ENCODE measurements at regions not wholly inside any gene's neighbourhood (a gene's known extent, or its start where the extent isn't known, plus 50 kb on each side); places are given as distances from the start of the nearest gene placed in this dataset.

DNA sequence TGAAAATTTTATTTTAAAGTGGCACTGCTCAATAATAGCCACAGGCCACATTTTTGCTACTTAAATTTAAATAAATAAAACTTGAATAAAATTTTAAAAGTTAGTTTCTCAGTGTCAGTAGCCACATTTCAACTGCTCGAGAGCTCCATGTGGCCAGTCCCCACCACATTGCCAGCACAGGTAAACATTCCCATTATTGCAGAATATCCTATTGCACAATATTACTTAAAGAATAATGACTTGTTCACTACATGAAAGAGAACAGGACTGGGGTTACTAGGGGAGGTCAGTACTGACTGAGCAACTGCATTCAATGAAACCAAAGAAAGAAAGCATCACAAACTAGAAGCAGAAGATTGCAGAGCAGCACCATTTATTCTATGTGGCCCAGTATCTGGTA is 2201.6 kb upstream of the TENM3 start:
- Histone ChIP-seq H3K4me3 (no peak overlapping the region), H3K27ac (no peak overlapping the region), H3K9me3 (no peaks in the 10 kb centered on the region), H3K36me3 (no peaks in the 10 kb centered on the region), H3K4me1 (no peaks in the 10 kb centered on the region), H3K27me3 (no peaks in the 10 kb centered on the region)
- DNase-seq (no peak), ATAC-seq (no peak)
- intact Hi-C loops (cut with DNase I): no loop called here
- TF ChIP-seq, protein P1, sequence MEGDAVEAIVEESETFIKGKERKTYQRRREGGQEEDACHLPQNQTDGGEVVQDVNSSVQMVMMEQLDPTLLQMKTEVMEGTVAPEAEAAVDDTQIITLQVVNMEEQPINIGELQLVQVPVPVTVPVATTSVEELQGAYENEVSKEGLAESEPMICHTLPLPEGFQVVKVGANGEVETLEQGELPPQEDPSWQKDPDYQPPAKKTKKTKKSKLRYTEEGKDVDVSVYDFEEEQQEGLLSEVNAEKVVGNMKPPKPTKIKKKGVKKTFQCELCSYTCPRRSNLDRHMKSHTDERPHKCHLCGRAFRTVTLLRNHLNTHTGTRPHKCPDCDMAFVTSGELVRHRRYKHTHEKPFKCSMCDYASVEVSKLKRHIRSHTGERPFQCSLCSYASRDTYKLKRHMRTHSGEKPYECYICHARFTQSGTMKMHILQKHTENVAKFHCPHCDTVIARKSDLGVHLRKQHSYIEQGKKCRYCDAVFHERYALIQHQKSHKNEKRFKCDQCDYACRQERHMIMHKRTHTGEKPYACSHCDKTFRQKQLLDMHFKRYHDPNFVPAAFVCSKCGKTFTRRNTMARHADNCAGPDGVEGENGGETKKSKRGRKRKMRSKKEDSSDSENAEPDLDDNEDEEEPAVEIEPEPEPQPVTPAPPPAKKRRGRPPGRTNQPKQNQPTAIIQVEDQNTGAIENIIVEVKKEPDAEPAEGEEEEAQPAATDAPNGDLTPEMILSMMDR (IDR thresholded peaks at IDR 0.05): no peak

DNA sequence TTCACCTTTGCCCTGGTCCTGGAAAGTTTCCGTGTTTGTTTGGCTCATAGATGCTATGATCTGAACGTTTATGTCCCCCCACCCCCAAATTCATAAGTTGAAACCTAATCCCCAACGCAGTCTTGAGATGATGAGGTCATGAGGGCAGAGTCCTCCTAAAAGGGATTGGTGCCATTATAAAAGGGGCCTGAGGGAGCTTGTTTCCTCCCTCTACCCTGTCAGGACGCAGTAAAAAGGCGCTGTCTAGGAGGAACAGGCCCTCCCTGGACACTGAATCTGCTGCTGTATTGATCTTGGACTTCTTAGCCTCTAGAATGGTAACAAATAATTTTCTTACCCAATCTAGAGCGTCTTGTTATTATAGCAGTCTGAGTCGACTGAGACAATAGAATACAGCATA is 2190.6 kb upstream of the TENM3 start:
- DNase-seq: no peak
- H3K36me3 ChIP-seq: no peaks in the 10 kb centered on the region
- TF ChIP-seq, protein P1 (IDR thresholded peaks at IDR 0.05): no peak
- H3K4me3 ChIP-seq: no peak overlapping the region
- no peaks in the 10 kb centered on the region for H3K9me3 ChIP-seq
- no peak overlapping the region for H3K27ac ChIP-seq
- no peak for ATAC-seq
- no peaks in the 10 kb centered on the region for H3K4me1 ChIP-seq
- intact Hi-C loops (cut with DNase I): no loop called here
- peaks cover 5% of the 10 kb centered on the region for H3K27me3 ChIP-seq

DNA sequence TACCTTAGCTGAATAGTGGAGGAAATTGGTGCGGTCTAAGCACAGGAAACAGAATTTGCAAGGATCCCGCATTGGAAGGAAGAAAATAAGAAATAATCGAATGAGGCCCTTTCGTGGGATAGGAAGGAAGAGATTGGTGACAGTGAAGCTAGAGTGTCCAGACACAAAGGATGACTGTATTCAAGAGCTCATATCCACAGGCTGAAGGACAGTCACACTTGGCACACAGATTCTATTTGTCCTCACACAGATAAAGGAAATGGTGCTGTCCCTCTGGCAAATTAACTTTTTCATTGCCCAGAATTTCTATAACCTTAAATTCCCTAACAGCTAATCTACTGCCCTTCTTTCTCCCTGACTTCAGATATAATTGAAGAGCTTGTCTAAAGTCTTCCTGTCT is 2188.9 kb upstream of the TENM3 start:
- Histone ChIP-seq H3K27ac (no peak overlapping the region), H3K36me3 (no peaks in the 10 kb centered on the region), H3K4me3 (no peak overlapping the region), H3K27me3 (peaks cover 13% of the 10 kb centered on the region), H3K9me3 (no peaks in the 10 kb centered on the region), H3K4me1 (peaks cover 2% of the 10 kb centered on the region)
- DNase-seq: no peak
- no peak for ATAC-seq
- TF ChIP-seq, protein P1 (IDR thresholded peaks at IDR 0.05): no peak
- intact Hi-C loops (cut with DNase I): no loop called here

DNA sequence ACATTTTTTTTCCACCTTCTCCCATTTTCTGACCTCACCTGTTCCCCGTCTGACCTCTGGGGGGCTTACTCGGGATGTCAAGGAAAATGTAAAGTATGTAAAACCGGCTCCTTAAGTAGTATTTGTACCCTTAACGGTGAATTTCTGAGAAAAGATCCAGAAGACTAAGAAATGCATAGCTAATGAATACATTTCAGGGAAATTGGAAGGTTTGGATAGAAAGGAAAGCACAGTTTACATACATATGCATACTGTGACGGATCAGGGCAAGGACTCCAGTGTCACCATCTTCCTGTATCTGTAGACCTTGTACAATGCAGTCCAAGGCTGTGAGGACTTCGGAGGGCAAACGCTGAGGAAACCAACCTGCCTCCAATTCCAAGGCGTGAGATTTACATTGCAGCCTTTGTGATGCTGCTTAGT is 2185.9 kb upstream of the TENM3 start:
- TF ChIP-seq, protein P1 (IDR thresholded peaks at IDR 0.05): no peak
- Histone ChIP-seq H3K4me3 (peak overlapping the region; percentile 46), H3K9me3 (no peaks in the 10 kb centered on the region), H3K36me3 (no peaks in the 10 kb centered on the region), H3K27me3 (peaks cover 40% of the 10 kb centered on the region), H3K4me1 (peaks cover 8% of the 10 kb centered on the region), H3K27ac (no peak overlapping the region)
- DNase-seq: no peak
- intact Hi-C loops (cut with DNase I): no loop called here
- no peak for ATAC-seq

DNA sequence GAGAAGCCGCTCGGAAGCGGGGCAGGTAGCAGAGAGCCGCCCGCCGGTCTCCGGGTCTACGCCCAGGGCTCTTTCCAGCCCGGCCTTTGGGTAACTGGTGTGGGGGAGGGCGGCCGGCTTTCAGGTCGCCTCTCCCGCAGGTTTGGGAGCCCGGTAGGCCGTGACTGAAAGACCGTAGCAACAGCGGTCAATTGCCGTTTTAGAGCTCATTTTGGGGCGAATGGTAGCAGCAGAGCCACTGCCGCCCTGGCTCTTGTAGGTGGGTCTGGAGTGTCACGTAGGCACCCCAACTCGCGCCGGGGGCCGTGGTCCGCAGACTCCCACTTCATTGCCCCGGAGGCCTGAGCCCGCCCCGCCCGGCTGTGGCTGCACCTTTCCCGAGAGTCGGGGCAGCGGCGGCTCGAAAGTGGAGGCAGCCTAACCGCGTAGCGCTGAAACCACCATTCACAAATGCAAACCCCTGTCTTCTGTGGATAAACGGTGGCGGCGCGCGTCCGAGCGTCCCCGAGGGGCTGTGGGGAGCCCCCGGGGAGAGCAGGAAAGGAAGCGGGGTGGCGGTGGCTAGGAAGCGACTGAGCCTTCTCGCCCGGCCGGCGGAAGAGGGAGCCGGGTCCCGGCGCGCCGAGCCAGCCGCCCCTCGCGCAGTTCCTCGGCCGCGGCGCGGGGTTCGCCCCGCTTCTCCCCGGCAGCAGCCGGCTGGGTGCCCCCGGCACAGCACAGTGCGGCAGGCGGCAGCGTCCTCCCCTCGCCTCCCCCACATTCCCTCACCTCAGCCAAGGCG is 2185.1 kb upstream of the TENM3 start:
- no peak overlapping the region for H3K27ac ChIP-seq
- ATAC-seq (peak; percentile 43), DNase-seq (peak; percentile 69)
- peak overlapping the region; percentile 46 for H3K4me3 ChIP-seq
- H3K36me3 ChIP-seq: no peaks in the 10 kb centered on the region
- peaks cover 43% of the 10 kb centered on the region for H3K27me3 ChIP-seq
- TF ChIP-seq, protein P1 (IDR thresholded peaks at IDR 0.05): no peak
- H3K4me1 ChIP-seq: peaks cover 8% of the 10 kb centered on the region
- no peaks in the 10 kb centered on the region for H3K9me3 ChIP-seq
- intact Hi-C loops (cut with DNase I): no loop called here
